HG03025 (cell line): ENCODE measurements at regions not wholly inside any gene's neighbourhood (a gene's known extent, or its start where the extent isn't known, plus 50 kb on each side); places are given as distances from the start of the nearest gene placed in this dataset.

Experiments used
- ATAC-seq: cut with Tn5 transposase; IDR thresholded peaks from one replicate; pipeline ENCODE4 v1.9.1; 2021; ENCODE audit warnings: mild to moderate bottlenecking, moderate library complexity; ENCODE audit not compliant: unreplicated experiment, low FRiP score

GRCh38 chr12:30828686-30829085, 73.9 kb upstream of the CAPRIN2 start:
- ATAC-seq: no peak

- ATAC-seq: no peak
Measured at GRCh38 chr12:30827101-30828066, 72.6 kb upstream of the CAPRIN2 start.

GRCh38 chr12:30826276-30826675, 71.5 kb upstream of the CAPRIN2 start:
- no peak for ATAC-seq

GRCh38 chr12:30825341-30825740, 70.6 kb upstream of the CAPRIN2 start:
- ATAC-seq: no peak

GRCh38 chr12:30824311-30824710, 69.6 kb upstream of the CAPRIN2 start:
- no peak for ATAC-seq

GRCh38 chr12:30823764-30824163, 69.0 kb upstream of the CAPRIN2 start:
- no peak for ATAC-seq

GRCh38 chr12:30823156-30823699, 68.5 kb upstream of the CAPRIN2 start:
- ATAC-seq: no peak

- no peak for ATAC-seq
Measured at GRCh38 chr12:30822385-30823155, 67.8 kb upstream of the CAPRIN2 start.

GRCh38 chr12:30820406-30820946, 65.7 kb upstream of the CAPRIN2 start:
- ATAC-seq: no peak

- ATAC-seq: no peak
Measured at GRCh38 chr12:30818562-30818961, 63.8 kb upstream of the CAPRIN2 start.

GRCh38 chr12:30816742-30817465, 62.2 kb upstream of the CAPRIN2 start:
- no peak for ATAC-seq

- no peak for ATAC-seq
Measured at GRCh38 chr12:30814295-30814655, 59.5 kb upstream of the CAPRIN2 start.

- no peak for ATAC-seq
Measured at GRCh38 chr12:30813525-30814294, 59.0 kb upstream of the CAPRIN2 start.

- ATAC-seq: no peak
Measured at GRCh38 chr12:30811966-30812365, 57.2 kb upstream of the CAPRIN2 start.

- ATAC-seq: no peak
Measured at GRCh38 chr12:30810918-30811317, 56.2 kb upstream of the CAPRIN2 start.

- no peak for ATAC-seq
Measured at GRCh38 chr12:30807695-30808034, 52.9 kb upstream of the CAPRIN2 start.

GRCh38 chr12:30806989-30807694, 52.4 kb upstream of the CAPRIN2 start:
- no peak for ATAC-seq

- no peak for ATAC-seq
Measured at GRCh38 chr12:30805959-30806358, 51.2 kb upstream of the CAPRIN2 start.
